Ishikawa (cell line): ENCODE measurements at regions not wholly inside any gene's neighbourhood (a gene's known extent, or its start where the extent isn't known, plus 50 kb on each side); places are given as distances from the start of the nearest gene placed in this dataset.

Experiments
- CEBPB ChIP-seq: IDR thresholded peaks from 2 replicates; pipeline ENCODE4 v1.6.1; 2012
- CREB1 ChIP-seq: IDR thresholded peaks from 2 replicates; pipeline ENCODE4 v1.6.1; 2012; ENCODE audit warnings: low read depth
- EGR1 ChIP-seq: IDR thresholded peaks from 2 replicates; pipeline ENCODE4 v1.6.1; 2012
- EP300 ChIP-seq: IDR thresholded peaks from 2 replicates; pipeline ENCODE4 v1.6.1; 2012; ENCODE audit warnings: borderline replicate concordance
- FOXM1 ChIP-seq: IDR thresholded peaks from 2 replicates; pipeline ENCODE4 v1.6.1; 2012; ENCODE audit warnings: low read depth, borderline replicate concordance
- NFIC ChIP-seq: IDR thresholded peaks from 2 replicates; pipeline ENCODE4 v1.6.1; 2012
- RAD21 ChIP-seq: IDR thresholded peaks from 2 replicates; pipeline ENCODE4 v1.6.1; 2012; ENCODE audit warnings: low read depth
- TAF1 ChIP-seq: IDR thresholded peaks from 2 replicates; pipeline ENCODE4 v1.6.1; 2012; ENCODE audit warnings: low read depth, mild to moderate bottlenecking
- TCF12 ChIP-seq: IDR thresholded peaks from 2 replicates; pipeline ENCODE4 v1.6.1; 2012; ENCODE audit warnings: low read depth
- TEAD4 ChIP-seq: IDR thresholded peaks from 2 replicates; pipeline ENCODE4 v1.6.1; 2012
- YY1 ChIP-seq: IDR thresholded peaks from 2 replicates; pipeline ENCODE4 v1.6.1; 2012; ENCODE audit warnings: low read depth
- ZBTB7A ChIP-seq: IDR thresholded peaks from 2 replicates; pipeline ENCODE4 v1.6.1; 2012; ENCODE audit warnings: low read depth
- TF ChIP-seq, protein P1 (sequence below): IDR thresholded peaks from 2 replicates; pipeline ENCODE4 v1.6.1; 2012
- TF ChIP-seq, protein P2 (sequence below): IDR thresholded peaks from 2 replicates; pipeline ENCODE4 v1.6.1; 2012; ENCODE audit warnings: low read depth, mild to moderate bottlenecking
- TF ChIP-seq, protein P3 (sequence below): IDR thresholded peaks from 2 replicates; pipeline ENCODE4 v1.6.1; 2012

DNA sequence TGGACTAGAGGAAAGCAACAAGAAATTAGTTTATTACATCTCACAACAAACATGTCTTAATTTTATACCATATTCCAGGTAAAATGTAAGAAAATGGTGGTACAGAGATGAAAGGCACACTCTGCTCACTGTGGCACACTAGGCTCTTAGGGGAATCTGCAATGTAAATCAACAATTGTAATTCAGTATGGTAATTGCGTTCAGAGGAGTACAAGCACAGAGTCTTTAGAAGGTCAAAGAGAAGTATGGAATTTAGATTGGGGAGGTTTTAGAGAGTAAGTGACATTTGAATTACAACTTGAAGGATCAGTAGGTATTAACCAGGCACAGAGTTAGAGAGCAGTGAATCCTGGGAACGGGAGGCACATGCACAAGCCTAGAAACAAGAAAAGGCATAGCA, 694.0 kb upstream of the USP15 start:
- TF ChIP-seq EGR1 (no peak), CREB1 (no peak), EP300 (no peak), TCF12 (no peak), NFIC (no peak), TEAD4 (no peak), YY1 (no peak), CEBPB (no peak)
- TF ChIP-seq, protein P1, sequence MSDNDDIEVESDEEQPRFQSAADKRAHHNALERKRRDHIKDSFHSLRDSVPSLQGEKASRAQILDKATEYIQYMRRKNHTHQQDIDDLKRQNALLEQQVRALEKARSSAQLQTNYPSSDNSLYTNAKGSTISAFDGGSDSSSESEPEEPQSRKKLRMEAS = no peak
- TF ChIP-seq, protein P2, sequence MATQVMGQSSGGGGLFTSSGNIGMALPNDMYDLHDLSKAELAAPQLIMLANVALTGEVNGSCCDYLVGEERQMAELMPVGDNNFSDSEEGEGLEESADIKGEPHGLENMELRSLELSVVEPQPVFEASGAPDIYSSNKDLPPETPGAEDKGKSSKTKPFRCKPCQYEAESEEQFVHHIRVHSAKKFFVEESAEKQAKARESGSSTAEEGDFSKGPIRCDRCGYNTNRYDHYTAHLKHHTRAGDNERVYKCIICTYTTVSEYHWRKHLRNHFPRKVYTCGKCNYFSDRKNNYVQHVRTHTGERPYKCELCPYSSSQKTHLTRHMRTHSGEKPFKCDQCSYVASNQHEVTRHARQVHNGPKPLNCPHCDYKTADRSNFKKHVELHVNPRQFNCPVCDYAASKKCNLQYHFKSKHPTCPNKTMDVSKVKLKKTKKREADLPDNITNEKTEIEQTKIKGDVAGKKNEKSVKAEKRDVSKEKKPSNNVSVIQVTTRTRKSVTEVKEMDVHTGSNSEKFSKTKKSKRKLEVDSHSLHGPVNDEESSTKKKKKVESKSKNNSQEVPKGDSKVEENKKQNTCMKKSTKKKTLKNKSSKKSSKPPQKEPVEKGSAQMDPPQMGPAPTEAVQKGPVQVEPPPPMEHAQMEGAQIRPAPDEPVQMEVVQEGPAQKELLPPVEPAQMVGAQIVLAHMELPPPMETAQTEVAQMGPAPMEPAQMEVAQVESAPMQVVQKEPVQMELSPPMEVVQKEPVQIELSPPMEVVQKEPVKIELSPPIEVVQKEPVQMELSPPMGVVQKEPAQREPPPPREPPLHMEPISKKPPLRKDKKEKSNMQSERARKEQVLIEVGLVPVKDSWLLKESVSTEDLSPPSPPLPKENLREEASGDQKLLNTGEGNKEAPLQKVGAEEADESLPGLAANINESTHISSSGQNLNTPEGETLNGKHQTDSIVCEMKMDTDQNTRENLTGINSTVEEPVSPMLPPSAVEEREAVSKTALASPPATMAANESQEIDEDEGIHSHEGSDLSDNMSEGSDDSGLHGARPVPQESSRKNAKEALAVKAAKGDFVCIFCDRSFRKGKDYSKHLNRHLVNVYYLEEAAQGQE = no peak

DNA sequence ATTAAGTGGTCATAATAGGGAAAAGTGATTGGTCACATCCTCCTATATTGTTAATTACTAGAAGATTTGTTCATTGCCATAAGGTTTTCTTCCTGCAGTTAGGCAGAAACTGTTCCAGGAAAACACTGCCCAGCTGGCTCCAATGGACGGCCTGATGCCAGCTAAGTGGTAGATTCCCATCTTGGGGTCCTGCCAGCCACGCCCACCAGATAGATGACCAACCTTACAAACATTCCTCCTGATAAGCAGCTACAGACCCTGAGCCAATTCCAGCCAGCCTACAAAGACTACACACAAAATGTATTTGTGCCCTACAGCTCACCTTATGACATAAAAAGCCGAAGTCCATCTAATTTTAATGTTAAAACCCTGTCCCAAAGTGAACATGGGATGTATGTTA, 685.9 kb upstream of the USP15 start:
- TF ChIP-seq FOXM1 (no peak), TEAD4 (no peak), NFIC (no peak), CREB1 (no peak), RAD21 (no peak), TAF1 (no peak), TCF12 (no peak), CEBPB (no peak), EP300 (no peak), EGR1 (no peak), ZBTB7A (no peak)
- TF ChIP-seq, protein P2 = no peak
- TF ChIP-seq, protein P3, sequence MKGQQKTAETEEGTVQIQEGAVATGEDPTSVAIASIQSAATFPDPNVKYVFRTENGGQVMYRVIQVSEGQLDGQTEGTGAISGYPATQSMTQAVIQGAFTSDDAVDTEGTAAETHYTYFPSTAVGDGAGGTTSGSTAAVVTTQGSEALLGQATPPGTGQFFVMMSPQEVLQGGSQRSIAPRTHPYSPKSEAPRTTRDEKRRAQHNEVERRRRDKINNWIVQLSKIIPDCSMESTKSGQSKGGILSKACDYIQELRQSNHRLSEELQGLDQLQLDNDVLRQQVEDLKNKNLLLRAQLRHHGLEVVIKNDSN = no peak
- TF ChIP-seq, protein P1 = no peak

DNA sequence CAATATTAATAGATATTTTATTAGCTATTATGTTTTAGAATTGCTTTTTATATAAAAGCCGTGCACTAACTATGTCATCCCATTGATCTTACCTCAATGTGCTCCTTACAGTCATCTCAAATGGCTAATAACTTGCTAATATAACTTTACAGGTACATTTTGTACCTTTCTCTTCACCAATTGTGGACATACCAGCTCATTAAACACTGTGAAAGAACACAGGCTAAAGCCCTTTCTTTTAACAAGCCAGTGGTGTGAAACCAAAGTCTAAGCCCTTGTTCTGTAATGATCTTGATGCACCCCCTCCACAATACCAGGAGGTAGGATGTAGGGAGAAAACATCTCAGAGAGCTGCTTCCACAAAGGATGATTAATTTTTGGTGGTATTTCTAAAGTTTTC, 675.3 kb upstream of the USP15 start:
- no peak for TF ChIP-seq FOXM1
- TF ChIP-seq EP300 = no peak
- TF ChIP-seq, protein P2 = no peak
- no peak for TF ChIP-seq CREB1
- TF ChIP-seq NFIC = no peak
- TF ChIP-seq YY1 = no peak
- TF ChIP-seq, protein P1 = no peak
- no peak for TF ChIP-seq CEBPB
- TF ChIP-seq, protein P3 = no peak
- no peak for TF ChIP-seq TAF1
- no peak for TF ChIP-seq ZBTB7A
- no peak for TF ChIP-seq TCF12
- TF ChIP-seq EGR1 = no peak
- no peak for TF ChIP-seq RAD21
- no peak for TF ChIP-seq TEAD4

DNA sequence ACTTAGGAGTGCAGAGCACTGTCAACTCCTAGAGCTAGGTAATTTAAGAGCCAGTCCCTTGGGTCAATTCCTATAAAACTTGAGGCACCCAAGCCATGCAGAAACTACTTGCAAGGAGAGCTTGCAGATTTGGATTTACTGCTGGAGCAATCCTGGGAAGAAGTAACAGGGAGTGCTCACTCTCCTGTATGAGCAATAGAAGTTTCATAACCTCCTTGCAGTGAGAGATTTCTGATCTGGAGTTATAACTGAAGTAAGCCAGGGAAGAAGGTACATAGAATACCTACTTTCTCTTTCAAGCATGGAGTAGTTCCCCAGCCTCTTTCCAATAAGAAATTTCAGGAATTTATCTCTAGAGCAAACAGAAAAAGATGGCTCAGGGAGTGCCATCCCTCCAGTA, 650.1 kb upstream of the USP15 start:
- TF ChIP-seq ZBTB7A (no peak), RAD21 (no peak), EP300 (no peak), EGR1 (no peak), CEBPB (no peak), TAF1 (no peak), YY1 (no peak), TEAD4 (no peak)
- TF ChIP-seq, protein P2 = no peak
- TF ChIP-seq, protein P1 = no peak
